Stimulated activated CD4-positive, alpha-beta T cell treated with anti-CD3 and anti-CD28 coated beads, Interleukin-12 subunit alpha, Interleukin-12 subunit beta, amount 100 ng/mL, for 4 hours (primary cell): ENCODE measurements at regions not wholly inside any gene's neighbourhood (a gene's known extent, or its start where the extent isn't known, plus 50 kb on each side); places are given as distances from the start of the nearest gene placed in this dataset.
"Not testable (repeated sequence)": the region's sequence is repeated elsewhere in the genome, so short reads cannot be mapped to it uniquely, and the experiment has no call there.

Experiments used
- DNase-seq: peaks from one replicate; pipeline ENCODE4 v3.0.0-alpha.2; 2020

GRCh38 chr20:28562510-28562898 lies 2695.0 kb upstream of the DEFB115 start:
- DNase-seq = no peak

- not testable (repeated sequence) for DNase-seq
Measured at GRCh38 chr20:28562899-28563521, 2694.5 kb upstream of the DEFB115 start.

- DNase-seq = not testable (repeated sequence)
Measured at GRCh38 chr20:28564024-28564423, 2693.4 kb upstream of the DEFB115 start.

- DNase-seq = not testable (repeated sequence)
Measured at GRCh38 chr20:28564688-28565463, 2692.6 kb upstream of the DEFB115 start.

- not testable (repeated sequence) for DNase-seq
Measured at GRCh38 chr20:28575991-28576390, 2681.5 kb upstream of the DEFB115 start.

GRCh38 chr20:28591680-28592079 lies 2665.8 kb upstream of the DEFB115 start:
- DNase-seq = not testable (repeated sequence)

- DNase-seq = not testable (repeated sequence)
Measured at GRCh38 chr20:28593383-28593782, 2664.1 kb upstream of the DEFB115 start.

GRCh38 chr20:28594476-28594875 lies 2663.0 kb upstream of the DEFB115 start:
- DNase-seq = not testable (repeated sequence)

- not testable (repeated sequence) for DNase-seq
Measured at GRCh38 chr20:28602006-28602402, 2655.5 kb upstream of the DEFB115 start.

GRCh38 chr20:28602403-28603217 lies 2654.9 kb upstream of the DEFB115 start:
- peak; percentile 71 for DNase-seq

GRCh38 chr20:28603218-28603577 lies 2654.3 kb upstream of the DEFB115 start:
- not testable (repeated sequence) for DNase-seq

GRCh38 chr20:28616354-28616753 lies 2641.1 kb upstream of the DEFB115 start:
- no peak for DNase-seq

- not testable (repeated sequence) for DNase-seq
Measured at GRCh38 chr20:28619956-28620651, 2637.4 kb upstream of the DEFB115 start.

GRCh38 chr20:28625112-28625511 lies 2632.4 kb upstream of the DEFB115 start:
- DNase-seq = not testable (repeated sequence)

- not testable (repeated sequence) for DNase-seq
Measured at GRCh38 chr20:28640831-28641230, 2616.6 kb upstream of the DEFB115 start.
